K562 (cell line): ENCODE measurements at regions not wholly inside any gene's neighbourhood (a gene's known extent, or its start where the extent isn't known, plus 50 kb on each side); places are given as distances from the start of the nearest gene placed in this dataset.

ENCODE experiments used
- CHAMP1 ChIP-seq: fragments of 450-650 bp; IDR thresholded peaks from 2 replicates; pipeline ENCODE4 v1.6.1; 2016; ENCODE audit warnings: mild to moderate bottlenecking
- CREB5 ChIP-seq: fragments of 250-450 bp; sonication (Bioruptor Pico); IDR thresholded peaks from 2 replicates; pipeline ENCODE4 v1.5.0; 2020; ENCODE audit warnings: mild to moderate bottlenecking
- FUS ChIP-seq: fragments of 200-400 bp; formaldehyde crosslinking; optimal IDR thresholded peaks from 2 replicates; pipeline ENCODE3; 2017; ENCODE audit warnings: low read depth, low read length
- GABPB2 ChIP-seq: fragments of 250-450 bp; sonication (Bioruptor Pico); conservative IDR thresholded peaks from 2 replicates; pipeline ENCODE4 v1.5.1; 2021; ENCODE audit warnings: mild to moderate bottlenecking
- MLLT1 ChIP-seq, 2 experiments: fragments of 450-650 bp; IDR thresholded peaks; 2 replicates each; pipeline ENCODE4 v1.6.1; 2016
- MYC ChIP-seq, 2 experiments: fragments of 250-450 bp in 1 of 2; sonication (Bioruptor Pico) in 1 of 2; IDR thresholded peaks; 2 replicates each; pipeline versions ENCODE4 v1.5.1 to v1.6.1; 2012 to 2021; ENCODE audit warnings: low read depth in 2 of 2, borderline replicate concordance in 1 of 2, improper control_type of control experiment in 1 of 2, low read length in 1 of 2, mild to moderate bottlenecking in 1 of 2, moderate library complexity in 1 of 2
- RBM34 ChIP-seq: fragments of 200-400 bp; formaldehyde crosslinking; IDR thresholded peaks from 2 replicates; pipeline ENCODE4 v1.6.1; 2018; ENCODE audit warnings: low read length, borderline replicate concordance; ENCODE audit not compliant: insufficient read depth
- REST ChIP-seq, 2 experiments: fragments of 450-650 bp; formaldehyde crosslinking in 1 of 2; IDR thresholded peaks; 2 replicates each; pipeline versions ENCODE4 v1.4.0 to v1.6.1; 2014 to 2020; ENCODE audit warnings: mild to moderate bottlenecking in 2 of 2, borderline replicate concordance in 1 of 2, low read depth in 1 of 2
- SMARCC2 ChIP-seq: fragments of 450-650 bp; IDR thresholded peaks from 2 replicates; pipeline ENCODE4 v1.6.1; 2017; ENCODE audit warnings: antibody characterized with exemption, moderate library complexity, mild to moderate bottlenecking, low read depth
- USF1 ChIP-seq: sonication (generic); formaldehyde crosslinking; IDR thresholded peaks from 2 replicates; pipeline ENCODE4 v1.9.0; 2022; ENCODE audit warnings: mild to moderate bottlenecking, missing genetic modification reagents
- ZFPM2 ChIP-seq: fragments of 250-450 bp; sonication (Bioruptor Pico); IDR thresholded peaks from 2 replicates; pipeline ENCODE4 v1.5.1; 2022; ENCODE audit warnings: mild to moderate bottlenecking
- ZNF12 ChIP-seq: sonication (generic); formaldehyde crosslinking; IDR thresholded peaks from 2 replicates; pipeline ENCODE4 v1.4.0; 2020; ENCODE audit warnings: mild to moderate bottlenecking, missing genetic modification reagents

- TF ChIP-seq REST (IDR thresholded peaks at IDR 0.05; ENCODE audit: borderline replicate concordance) (peak; percentile 47), REST (CRISPR knock-in tag; IDR thresholded peaks at IDR 0.05; ENCODE audit: low read depth) (no peak), MLLT1 (IDR thresholded peaks at IDR 0.05) (no peak), FUS (no peak), ZFPM2 (CRISPR knock-in tag) (no peak), USF1 (CRISPR knock-in tag) (peak; percentile 90), CHAMP1 (peak; percentile 61), SMARCC2 (no peak), ZNF12 (CRISPR knock-in tag) (no peak), RBM34 (no peak), CREB5 (CRISPR knock-in tag) (no peak), MYC (IDR thresholded peaks at IDR 0.05; ENCODE audit: low read depth, low read length) (0 out of 2 replicates have a peak, but pooled peaks have one; percentile 19), MYC (CRISPR knock-in tag; IDR thresholded peaks at IDR 0.05; ENCODE audit: borderline replicate concordance, low read depth) (no peak), GABPB2 (no peak)
These were observed 101.6 kb upstream of the ANKRD28 start (continued) for GRCh38 chr3:15899388-15899787.
